ENCODE measurements at regions not wholly inside any gene's neighbourhood (a gene's known extent, or its start where the extent isn't known, plus 50 kb on each side); places are given as distances from the start of the nearest gene placed in this dataset.

- DNase-seq: no peak
Observed at GRCh38 chr2:16496426-16497388, 168.9 kb downstream of the CYRIA start.

GRCh38 chr2:16495509-16496208, 170.0 kb downstream of the CYRIA start:
- no peak for DNase-seq

DNA sequence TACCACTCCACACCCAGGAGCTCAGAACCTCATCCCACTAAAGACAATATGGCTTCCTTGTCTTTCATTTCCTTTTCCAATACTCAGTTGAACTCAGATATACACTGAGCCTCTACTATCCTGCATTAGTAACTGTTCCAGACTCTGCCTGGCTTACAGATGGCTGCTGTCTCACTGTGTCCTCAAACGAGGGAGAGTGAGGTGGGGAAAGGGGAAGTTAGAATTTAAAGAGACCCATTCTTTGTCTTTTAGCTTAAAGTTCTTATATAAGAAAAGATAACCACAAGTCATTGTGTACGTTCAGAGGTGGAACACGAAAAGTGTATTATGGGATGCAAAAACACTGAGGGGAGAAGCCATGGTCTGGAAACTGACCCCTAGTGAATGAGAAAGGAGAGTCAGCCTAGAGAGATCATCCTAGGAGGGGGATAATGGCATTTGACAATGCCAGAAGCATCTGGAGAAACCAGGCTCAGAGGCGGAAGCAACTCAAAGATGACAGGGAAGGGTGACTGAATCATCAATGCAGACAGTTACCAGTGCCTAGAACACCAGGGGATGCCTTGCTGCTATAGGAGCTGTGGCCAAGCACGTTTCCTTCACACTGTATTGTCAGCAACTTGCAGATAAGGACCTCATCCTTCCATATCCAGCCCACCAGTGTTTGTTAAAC, 170.7 kb downstream of the CYRIA start:
- no peak for DNase-seq

DNA sequence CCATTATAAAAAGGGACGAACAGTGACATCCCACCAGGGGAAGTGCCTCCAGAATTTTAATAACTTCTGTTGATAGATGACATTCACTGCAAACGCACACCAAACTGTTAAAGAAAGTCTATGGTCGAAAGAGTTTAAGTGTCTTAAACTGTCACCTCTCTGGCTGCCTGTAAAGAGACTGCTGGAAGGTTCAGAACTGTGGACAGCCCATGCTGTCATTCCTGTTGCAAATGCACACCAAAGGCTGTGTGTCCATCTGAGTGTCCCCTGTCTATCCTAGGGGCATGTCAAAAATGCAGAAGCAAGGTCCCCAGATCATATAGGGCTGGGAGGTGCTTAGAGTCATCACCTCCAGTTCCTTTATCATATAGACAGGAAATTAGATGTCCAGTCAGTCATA, 171.8 kb downstream of the CYRIA start:
- DNase-seq: no peak

- DNase-seq: no peak
Observed at GRCh38 chr2:16487686-16488085, 177.9 kb downstream of the CYRIA start.

- DNase-seq: no peak
Observed at GRCh38 chr2:16485251-16485650, 180.4 kb downstream of the CYRIA start.

DNA sequence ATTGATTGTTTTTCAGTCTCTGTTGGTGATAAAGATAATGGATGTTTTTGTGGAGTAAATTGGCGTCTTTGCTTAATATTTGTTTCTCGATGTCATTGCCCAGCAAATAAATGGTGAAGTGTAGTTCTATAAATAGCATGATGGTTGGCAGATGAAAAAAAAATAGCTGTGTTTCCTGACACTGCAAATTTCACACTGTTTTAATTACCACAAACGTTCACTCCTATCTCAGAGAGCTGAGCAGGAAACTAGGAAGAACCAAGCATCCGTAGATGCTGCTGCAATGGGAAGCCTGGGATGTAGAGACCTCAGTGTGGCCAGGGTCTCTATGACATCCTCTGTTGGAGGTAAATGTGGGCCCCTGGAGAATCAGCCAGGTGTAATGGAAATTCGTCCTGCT, 183.2 kb downstream of the CYRIA start:
- no peak for DNase-seq

DNA sequence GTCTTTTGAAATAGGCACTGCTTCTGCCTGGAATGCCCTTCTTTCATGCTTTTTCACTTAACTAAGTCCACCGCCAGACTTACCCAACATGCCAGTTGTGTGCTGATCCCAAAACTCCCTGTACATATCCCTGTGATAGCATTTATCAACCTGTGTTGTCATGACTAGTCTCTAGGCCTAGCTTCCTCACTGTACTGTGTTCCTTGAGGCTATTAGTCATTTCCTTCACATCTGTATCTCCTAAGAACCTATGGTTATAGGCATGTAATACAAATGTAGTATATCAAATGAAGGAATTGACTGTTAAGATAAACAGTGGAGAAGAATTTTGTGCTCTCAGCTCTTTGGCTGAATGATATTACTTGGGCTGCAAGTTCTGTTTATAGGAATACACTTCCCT, 184.3 kb downstream of the CYRIA start:
- no peak for DNase-seq

- no peak for DNase-seq
Observed at GRCh38 chr2:16479721-16480120, 185.9 kb downstream of the CYRIA start.

- no peak for DNase-seq
Observed at GRCh38 chr2:16478434-16479210, 187.0 kb downstream of the CYRIA start.

GRCh38 chr2:16477648-16478047, 188.0 kb downstream of the CYRIA start:
- no peak for DNase-seq

DNA sequence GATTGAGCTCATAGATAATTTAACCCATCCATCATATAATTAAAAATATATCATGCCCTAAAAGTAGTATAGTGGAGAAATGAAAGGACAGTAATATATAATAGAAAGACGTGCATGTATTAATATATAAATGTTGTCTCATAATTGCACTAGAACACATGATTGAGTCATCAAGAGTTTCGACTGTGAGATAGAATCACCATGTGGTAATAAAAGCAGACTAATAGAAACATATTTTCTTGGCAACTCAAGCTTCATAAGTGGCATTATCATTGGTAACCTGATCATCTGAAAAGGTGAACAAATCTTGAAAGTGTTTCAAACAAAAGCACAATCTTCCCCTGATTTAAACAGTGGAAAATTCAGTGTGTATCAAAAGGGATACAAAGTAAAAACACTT, 188.8 kb downstream of the CYRIA start:
- no peak for DNase-seq

DNA sequence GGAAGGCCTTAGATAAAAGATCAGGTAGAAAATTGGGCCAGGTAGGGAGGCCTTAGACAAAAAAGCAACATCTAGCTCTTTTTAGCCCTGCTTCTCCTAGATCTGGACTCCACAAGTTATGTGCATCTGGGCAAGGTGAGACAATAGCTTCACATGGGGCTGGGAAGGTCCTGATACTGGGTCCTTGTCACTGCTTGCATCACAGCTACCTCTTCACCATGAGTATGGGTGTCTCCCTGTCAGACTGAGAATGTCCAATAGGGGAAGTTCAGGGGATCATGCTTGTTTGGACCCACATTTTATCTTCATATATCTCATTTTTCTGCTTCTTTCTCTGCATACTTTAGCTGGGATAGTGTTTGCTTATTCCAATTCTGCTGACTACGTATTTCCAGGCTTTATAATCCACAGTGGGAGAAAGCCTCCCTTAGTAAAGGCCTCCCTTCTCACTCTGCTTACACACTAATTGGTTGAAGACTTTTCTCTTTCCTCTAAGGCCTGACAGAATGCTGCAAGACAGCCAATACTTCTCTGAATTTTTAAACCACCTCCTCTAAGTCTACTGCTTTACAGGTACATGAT, 189.6 kb downstream of the CYRIA start:
- no peak for DNase-seq

DNA sequence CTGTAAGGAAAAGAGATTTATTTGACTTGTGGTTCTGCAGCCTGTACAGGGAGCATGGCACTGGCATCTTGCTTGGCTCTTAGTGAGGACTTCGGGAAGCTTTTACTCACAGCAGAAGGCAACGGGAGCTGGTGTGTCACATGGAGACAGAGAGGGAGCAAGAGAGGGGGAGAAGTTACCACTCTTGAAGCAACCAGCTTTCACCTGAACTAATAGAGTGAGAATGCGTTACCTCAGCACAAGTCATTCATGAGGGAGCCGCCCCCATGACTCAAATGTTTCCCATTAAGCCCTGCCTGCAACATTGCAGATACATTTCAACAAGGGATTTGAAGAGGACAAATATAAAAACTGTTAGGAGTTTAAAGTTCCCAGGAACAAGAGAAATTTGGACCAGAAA, 190.0 kb downstream of the CYRIA start:
- DNase-seq: no peak

- DNase-seq: no peak
Observed at GRCh38 chr2:16473575-16473974, 192.1 kb downstream of the CYRIA start.

DNA sequence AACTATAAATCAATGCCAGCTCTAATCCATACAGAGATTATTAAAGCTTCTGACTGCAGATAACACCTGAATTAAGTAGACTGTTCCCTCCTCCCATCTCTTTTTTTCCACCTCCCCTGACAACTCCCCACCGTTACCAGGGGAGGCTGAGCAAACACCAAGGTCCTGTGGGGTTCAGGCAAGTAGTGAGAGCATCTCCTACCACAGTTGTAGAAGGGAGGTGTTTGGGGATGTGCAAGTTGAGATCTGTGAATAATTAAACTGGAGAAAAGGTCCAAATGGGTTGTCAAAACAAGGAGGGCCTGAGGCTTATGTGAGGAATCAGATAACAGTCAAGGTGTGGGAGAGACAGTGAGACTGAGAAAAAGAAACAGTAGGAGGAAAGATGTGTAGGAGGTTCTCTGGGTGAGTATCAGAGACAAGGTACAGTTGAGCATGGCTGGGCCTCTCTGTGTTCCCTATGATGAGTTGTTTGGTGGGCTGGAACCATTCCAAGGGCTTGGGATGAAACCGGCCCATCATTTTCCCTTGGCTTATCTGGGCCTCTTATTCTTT, 194.6 kb downstream of the CYRIA start:
- DNase-seq: no peak

GRCh38 chr2:16466821-16467151, 198.8 kb downstream of the CYRIA start:
- no peak for DNase-seq

GRCh38 chr2:16466133-16466820, 199.4 kb downstream of the CYRIA start:
- no peak for DNase-seq

GRCh38 chr2:16464641-16465040, 201.0 kb downstream of the CYRIA start:
- DNase-seq: no peak

DNA sequence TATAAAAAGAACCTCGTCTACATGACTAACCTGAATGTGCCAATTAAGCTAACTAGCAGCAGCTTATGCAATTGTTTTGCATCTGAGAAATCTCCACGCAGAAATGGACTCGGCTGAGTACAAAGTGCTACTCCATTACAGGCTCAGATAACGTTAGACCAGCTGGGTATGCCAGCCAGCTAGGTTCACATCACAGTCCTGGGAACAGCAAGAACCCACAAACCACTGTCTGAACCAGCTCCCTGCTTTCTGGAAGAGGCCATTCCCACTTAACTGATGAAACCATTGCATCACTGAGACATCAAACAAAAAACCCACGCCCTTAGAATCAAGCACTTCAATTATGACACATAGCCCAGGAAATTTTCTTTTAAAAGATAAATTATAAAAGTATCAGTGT, 202.7 kb downstream of the CYRIA start:
- DNase-seq: no peak

DNA sequence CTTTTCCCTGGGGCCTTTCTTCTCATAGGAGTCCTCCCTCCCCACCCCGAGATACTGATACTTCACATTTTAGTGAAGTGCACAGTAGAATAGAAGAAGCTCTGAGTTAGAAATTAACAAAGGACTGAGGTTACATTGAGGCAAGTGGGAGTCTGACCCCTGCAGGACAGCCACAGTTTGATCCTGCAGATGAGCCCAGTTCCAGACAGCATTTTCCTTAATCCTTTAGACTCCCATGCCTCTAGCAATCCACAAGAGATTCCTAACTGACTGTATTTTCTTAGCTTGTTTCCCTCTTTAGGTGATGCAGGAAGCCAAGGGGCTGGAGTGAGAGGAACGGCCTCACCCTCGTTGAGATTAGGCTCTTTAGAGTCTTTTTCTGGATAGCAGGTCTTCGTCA, 204.0 kb downstream of the CYRIA start:
- no peak for DNase-seq

- DNase-seq: no peak
Observed at GRCh38 chr2:16459606-16460005, 206.0 kb downstream of the CYRIA start.

Data from CD4-positive, alpha-beta T cell treated with Interferon alpha-2 for 1 hour (primary cell).